ENCODE measurements at regions not wholly inside any gene's neighbourhood (a gene's known extent, or its start where the extent isn't known, plus 50 kb on each side); places are given as distances from the start of the nearest gene placed in this dataset.

DNA sequence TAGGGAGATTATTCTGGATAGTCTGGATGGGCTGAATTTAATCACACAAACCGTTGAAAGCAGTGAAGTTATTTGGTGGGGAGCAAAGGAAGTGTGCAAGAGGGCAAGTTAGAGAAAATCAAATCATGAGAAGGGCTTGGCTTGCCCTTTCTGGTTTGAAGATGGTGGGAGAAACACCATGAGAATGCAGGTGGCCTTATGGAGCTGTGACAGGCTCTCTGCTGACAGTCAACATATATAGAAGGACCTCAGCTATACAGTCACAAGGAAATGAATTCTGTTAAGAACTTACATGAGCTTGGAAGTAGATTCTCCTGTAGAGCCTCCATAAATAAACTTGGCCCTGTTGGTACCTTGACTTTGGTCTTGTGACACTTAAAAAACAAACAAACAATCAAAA, 72.3 kb downstream of the GMNC start:
- H3K9me3 ChIP-seq = no peaks in the 10 kb centered on the region
- H3K36me3 ChIP-seq = no peaks in the 10 kb centered on the region
- DNase-seq = no peak
- no peak overlapping the region for H3K4me3 ChIP-seq
- H3K27me3 ChIP-seq = no peaks in the 10 kb centered on the region; the same call in 1 of the 2 replicates

DNA sequence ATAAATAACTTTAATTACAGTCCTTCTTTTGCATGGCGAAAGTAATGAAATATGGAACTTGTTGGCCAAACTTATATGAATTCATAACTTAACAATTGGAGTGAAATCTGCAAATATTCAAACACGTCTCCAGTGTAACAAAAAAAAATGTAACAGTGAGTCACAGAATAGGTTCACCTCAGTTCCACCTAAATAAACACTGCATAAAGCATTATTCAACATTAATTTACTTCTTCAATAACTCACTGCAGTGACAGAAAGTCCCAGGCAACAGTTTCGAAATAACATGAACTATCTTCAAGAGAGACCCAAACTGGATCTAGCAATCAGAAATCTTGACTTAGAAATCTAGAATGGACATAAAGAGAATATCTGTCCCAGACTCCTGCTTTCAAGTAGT, 75.6 kb downstream of the GMNC start:
- H3K27me3 ChIP-seq = no peaks in the 10 kb centered on the region; the same call in 1 of the 2 replicates
- no peaks in the 10 kb centered on the region for H3K36me3 ChIP-seq
- no peaks in the 10 kb centered on the region for H3K9me3 ChIP-seq
- no peak overlapping the region for H3K4me3 ChIP-seq
- DNase-seq = no peak

DNA sequence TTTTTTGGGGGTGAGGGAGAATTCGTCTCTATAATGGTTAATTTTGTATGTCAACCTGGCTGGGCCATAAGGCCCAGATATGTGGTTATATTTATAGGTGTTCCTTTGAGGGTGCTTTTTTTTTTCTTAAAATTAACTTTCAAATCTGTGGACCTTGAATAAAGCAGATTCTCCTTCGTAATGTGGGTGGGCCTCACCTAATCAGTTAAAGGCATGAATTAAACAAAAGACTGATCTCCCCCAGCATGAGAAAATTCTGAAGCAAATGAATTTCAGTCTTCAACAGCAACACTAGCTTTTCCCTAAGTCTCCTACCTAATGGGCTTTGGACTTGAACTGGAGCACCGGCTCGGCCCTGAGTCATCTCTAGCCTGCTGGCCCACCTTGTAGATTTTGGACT, 77.4 kb downstream of the GMNC start:
- Histone ChIP-seq H3K9me3 (no peaks in the 10 kb centered on the region), H3K4me3 (no peak overlapping the region), H3K27me3 (no peaks in the 10 kb centered on the region), H3K36me3 (no peaks in the 10 kb centered on the region)
- peak; percentile 21 for DNase-seq

DNA sequence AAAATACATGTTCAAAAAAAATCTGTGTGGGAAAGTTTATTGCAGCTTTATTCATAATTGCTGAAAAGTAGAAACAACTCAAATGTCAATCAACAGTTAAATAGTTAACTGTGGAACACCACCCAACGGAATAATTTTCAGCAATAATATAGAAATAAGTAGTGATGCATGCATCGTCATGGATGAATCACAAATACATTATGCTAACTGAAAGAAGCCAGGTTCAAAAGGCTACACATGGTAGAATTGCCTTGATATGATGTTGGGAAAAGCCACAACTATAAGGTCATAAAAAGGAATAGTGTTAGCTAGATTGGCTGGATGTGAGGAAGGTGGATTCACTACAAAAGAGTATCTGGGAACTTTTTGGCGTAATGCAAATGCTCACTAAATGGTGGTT, 82.0 kb downstream of the GMNC start:
- H3K9me3 ChIP-seq = no peaks in the 10 kb centered on the region
- no peak for DNase-seq
- no peak overlapping the region for H3K4me3 ChIP-seq
- H3K27me3 ChIP-seq = no peaks in the 10 kb centered on the region
- H3K36me3 ChIP-seq = no peaks in the 10 kb centered on the region

DNA sequence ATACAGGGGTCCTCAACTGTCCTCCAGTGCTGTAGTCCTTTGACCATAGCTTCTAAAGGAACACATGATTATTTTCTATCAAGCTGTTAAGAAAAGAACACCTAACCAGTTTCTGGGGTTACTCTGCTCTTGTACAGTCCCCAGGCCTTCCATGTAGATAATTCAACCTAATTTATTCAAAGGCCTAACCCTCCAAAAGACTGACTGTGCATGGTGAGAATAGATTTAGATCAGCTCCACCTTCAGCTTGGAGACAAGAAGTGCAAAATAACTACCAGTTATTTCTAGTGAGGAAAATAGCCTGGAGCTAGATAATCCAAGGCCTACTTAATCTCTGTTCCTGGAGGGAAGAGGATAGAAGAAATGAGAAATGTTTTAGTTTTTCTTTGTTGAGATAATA, 87.9 kb downstream of the GMNC start:
- peaks cover 2% of the 10 kb centered on the region; the same call in 1 of the 2 replicates for H3K9me3 ChIP-seq
- DNase-seq = no peak
- H3K36me3 ChIP-seq = no peaks in the 10 kb centered on the region
- no peak overlapping the region for H3K4me3 ChIP-seq
- H3K27me3 ChIP-seq = no peaks in the 10 kb centered on the region

DNA sequence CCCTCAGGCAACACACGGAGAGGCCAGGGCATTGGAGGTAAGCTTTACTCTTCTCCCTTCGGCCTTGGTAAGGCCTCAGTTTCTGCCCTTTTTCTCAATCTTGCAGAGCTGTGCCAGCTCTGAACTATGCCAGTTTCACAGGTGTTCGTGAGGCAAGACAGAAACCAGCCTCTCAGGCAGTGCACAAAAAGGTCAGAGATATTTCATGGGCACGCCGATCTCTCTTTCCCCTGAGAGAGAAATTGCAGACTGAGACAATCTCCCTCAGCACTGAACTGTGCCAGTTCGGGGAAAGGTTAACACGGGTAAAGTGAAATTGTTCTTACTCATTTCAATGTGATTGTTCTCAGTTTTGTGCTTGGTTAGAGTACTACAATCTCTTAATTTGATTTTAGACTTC, 88.5 kb downstream of the GMNC start:
- Histone ChIP-seq H3K9me3 (peaks cover 2% of the 10 kb centered on the region; the same call in 1 of the 2 replicates), H3K36me3 (no peaks in the 10 kb centered on the region), H3K4me3 (no peak overlapping the region), H3K27me3 (no peaks in the 10 kb centered on the region)
- DNase-seq = no peak

DNA sequence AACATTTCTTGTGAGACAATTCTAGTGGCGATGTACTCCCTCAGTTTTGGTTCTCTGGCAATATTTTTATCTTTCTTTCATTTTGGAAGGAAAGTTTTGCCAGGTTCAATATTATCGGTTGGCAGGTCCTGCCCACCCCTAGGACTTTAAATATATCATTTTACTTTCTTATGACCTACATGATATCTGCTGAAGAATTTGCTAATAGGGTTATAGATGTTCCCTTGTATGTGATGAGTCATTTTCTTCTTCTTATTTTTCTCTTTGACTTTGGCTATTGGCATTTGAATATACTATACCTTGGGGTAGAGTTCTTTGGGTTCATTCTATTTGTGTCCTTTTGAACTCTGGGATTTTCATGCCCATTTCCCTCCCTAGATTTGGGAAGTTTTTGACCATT, 89.7 kb downstream of the GMNC start:
- no peaks in the 10 kb centered on the region for H3K36me3 ChIP-seq
- H3K27me3 ChIP-seq = no peaks in the 10 kb centered on the region
- H3K4me3 ChIP-seq = no peak overlapping the region
- peaks cover 2% of the 10 kb centered on the region; the same call in 1 of the 2 replicates for H3K9me3 ChIP-seq
- no peak for DNase-seq

DNA sequence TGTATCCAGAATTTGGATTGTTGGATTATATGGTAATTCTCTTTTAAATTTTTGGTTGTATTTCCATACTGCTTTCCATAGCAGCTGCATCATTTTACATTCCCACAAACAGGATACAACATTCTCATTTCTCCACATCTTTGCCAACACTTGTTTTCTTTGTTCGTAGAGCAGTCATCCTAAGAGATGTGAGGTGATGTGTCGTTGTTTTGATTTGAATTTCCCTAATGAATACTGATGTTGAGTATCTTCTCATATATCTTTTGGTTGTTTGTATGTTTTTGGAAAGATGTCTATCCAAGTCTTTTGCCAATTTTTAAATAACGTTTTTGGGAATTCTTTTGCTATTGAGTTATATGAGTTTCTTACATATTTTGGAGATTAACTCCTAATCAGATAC, 93.6 kb downstream of the GMNC start:
- Histone ChIP-seq H3K36me3 (no peaks in the 10 kb centered on the region), H3K27me3 (no peaks in the 10 kb centered on the region), H3K4me3 (no peak overlapping the region), H3K9me3 (no peaks in the 10 kb centered on the region; the same call in 1 of the 2 replicates)
- DNase-seq = no peak

DNA sequence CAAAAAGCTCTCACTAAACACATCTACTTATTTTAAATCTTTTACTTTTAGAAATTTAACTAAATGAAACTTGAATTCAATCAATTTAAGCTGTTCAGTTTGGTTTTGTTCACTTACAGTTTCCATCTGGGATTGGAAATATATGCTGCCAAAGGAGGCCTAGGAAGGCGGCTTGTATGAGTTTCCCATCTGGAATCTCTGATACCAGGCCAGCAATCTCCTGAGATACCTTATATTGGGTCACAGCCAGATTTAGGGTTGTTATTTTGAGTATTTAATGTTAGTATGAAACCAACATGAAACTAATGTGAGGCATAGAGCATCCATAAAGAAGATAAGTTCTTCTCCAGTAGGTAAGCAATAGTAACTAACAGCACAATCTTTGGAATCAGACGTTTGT, 94.6 kb downstream of the GMNC start:
- Histone ChIP-seq H3K4me3 (no peak overlapping the region), H3K27me3 (no peaks in the 10 kb centered on the region), H3K36me3 (no peaks in the 10 kb centered on the region), H3K9me3 (no peaks in the 10 kb centered on the region; the same call in 1 of the 2 replicates)
- no peak for DNase-seq

DNA sequence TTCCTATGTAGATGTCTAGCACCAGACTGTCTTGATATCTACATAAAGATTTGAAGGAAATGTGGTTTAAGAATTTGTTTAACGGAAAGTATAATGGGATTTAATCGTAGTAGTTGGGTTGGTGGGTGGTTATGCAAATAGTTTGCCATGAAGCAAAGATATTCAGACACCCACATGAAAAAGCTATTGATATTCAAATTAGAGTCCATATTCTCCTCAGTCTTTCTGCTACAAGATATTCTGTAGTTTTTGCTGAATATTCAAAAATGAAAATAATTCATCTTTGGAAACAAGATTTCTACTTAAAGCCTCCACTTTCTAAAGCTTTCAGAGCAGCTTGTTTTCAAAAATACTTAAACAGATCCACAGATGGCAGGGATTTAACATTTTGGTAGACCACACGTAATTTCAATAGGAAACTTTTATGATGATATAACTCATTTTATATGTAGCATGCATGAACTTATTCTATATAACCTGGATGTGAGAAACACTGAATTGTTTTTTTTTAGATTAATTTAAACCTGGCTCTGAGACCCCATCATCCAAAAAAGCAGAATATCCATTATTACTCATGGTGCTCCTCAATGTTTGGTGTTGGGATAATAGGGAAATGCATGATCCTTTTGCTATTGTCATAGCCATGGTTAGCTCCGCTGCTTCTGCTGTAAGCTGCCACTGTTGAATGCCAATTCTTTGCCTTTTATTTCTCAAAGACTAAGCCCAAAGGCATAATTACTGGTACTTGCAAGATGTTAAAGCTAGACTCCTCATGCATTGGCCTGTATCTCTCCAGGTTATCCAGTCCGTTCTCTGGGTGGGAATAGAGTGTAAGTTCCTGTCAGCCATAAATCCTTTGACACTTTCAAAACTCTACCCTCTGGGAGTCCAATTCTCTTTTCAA, 98.0 kb downstream of the GMNC start:
- DNase-seq = no peak
- Histone ChIP-seq H3K27me3 (no peaks in the 10 kb centered on the region), H3K36me3 (no peaks in the 10 kb centered on the region), H3K9me3 (no peaks in the 10 kb centered on the region), H3K4me3 (no peak overlapping the region)

DNA sequence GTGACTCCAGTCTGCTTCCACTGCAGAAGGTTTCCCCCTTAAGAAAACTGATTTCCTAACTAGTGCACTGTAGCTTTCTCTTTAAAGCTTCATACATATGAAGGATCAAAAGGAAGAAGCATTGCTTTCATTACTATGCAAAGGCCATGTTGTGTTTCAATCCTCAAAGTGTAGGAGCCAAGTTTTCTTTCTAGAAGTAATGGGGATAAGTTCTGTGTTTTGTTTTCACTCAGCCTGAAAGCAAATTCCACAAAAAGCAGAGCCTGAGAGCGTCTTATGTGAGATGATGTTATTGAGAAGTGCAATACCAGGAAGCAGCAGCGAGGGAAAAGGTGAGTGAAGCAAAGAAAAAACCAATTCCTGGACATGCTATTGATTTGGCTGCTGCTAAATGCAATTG, 99.7 kb downstream of the GMNC start:
- Histone ChIP-seq H3K36me3 (no peaks in the 10 kb centered on the region), H3K4me3 (no peak overlapping the region), H3K27me3 (no peaks in the 10 kb centered on the region), H3K9me3 (no peaks in the 10 kb centered on the region)
- DNase-seq = no peak

DNA sequence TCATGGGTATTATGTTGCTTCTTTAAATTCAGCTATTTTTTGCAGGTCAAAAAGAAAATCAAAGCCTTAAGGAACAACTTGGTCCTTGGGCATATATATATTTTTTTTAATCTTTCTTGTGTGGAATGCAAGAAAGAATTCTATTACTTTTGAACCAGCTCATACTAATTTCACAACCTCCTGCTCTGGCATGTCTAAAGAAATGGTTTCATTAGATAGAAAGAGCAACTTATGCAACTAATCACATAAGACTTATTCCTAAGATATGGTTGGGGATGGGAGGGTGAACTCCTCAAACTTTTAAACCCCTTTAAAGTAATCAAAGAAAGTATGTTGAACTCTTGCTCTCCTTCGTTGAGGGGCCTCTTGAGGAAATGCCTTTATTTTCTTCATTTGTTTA, 114.9 kb downstream of the GMNC start:
- no peaks in the 10 kb centered on the region for H3K27me3 ChIP-seq
- H3K9me3 ChIP-seq = no peaks in the 10 kb centered on the region
- no peaks in the 10 kb centered on the region for H3K36me3 ChIP-seq
- DNase-seq = no peak
- H3K4me3 ChIP-seq = no peak overlapping the region

DNA sequence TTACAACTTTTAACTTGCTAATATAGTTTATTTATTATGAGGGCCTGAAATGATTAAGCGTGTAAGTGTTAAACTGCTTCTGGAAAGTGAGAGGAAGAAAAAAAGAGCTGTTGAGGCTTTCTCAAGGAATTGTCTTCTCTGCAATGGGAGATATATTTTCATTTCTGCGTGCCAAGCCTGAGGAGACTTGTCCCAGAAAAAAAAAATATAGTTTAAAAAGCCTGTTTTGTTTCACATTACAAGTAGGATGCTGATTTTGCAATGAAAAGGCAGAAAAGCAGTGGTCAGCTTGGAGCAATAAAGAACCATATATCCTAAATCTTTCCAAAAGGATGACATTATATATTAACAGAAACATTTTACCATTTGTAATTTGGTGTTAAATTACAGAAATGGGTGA, 115.5 kb downstream of the GMNC start:
- Histone ChIP-seq H3K27me3 (no peaks in the 10 kb centered on the region), H3K4me3 (no peak overlapping the region), H3K36me3 (no peaks in the 10 kb centered on the region), H3K9me3 (no peaks in the 10 kb centered on the region)
- DNase-seq = no peak

DNA sequence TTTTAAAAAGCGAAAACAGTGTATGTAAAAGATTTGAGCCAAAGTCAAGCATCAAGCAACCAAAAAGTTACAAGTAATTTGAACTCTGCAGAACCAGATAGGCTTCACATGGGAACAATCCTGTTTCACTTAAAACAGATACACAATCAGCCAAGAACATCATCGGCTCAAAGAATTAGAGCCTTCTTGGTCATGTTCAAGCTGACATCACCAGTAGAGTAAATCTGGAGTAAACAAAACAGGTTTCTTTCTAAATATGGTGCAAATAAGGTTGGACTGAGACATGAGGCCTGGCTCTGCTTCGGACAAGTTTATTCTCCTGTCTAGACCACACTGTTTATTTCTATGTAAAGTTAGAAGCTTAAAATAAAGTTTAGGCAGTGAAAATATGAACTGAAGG, 116.0 kb downstream of the GMNC start:
- H3K9me3 ChIP-seq = no peaks in the 10 kb centered on the region
- no peaks in the 10 kb centered on the region for H3K36me3 ChIP-seq
- no peaks in the 10 kb centered on the region; the same call in 1 of the 2 replicates for H3K27me3 ChIP-seq
- DNase-seq = no peak
- H3K4me3 ChIP-seq = no peak overlapping the region

DNA sequence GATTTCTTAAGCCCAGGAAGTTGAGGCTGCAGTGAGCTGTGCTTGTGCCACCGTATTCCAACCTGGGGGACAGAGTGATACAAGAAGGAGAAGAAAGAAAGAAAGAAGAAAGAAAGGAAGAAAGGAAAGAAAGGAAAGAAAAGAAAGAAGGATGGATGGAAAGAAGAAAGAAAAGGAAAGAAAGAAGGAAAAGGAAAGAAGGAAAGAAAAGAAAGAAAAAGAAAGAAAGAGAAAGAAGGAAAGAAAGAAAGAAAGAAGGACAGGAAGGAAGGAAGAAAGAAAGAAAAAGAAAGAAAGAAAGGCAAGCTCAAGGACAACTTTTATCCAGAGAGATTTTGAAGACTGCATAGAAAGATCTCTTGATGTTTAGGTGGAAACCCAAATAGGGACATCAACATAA, 120.7 kb downstream of the GMNC start:
- no peaks in the 10 kb centered on the region for H3K36me3 ChIP-seq
- no peaks in the 10 kb centered on the region; the same call in 1 of the 2 replicates for H3K27me3 ChIP-seq
- DNase-seq = no peak
- H3K4me3 ChIP-seq = no peak overlapping the region
- H3K9me3 ChIP-seq = no peaks in the 10 kb centered on the region

DNA sequence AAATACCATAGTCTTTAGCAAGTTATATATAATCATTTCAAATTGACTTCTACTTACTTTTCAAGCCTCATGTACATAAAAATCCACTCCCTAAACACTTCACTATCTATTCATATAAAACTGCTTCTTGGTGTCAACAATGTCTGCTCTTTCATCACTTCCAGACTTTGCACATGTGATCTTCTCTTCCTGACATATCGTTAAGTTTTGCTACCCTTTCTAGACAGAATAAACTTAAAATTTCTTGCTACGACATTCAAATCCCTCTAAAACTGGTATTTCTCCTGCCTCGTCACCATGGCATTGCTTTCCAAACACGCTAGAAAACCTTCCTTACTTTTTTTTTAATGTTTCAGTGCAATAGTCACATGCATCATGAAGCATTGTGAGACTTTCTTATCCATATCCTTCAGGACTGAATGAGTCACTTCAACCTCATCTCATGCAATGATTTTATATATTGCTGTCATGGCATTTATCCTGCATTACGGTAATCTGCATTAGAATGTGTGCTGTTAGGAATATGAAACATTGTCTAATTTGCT, 122.8 kb downstream of the GMNC start:
- Histone ChIP-seq H3K9me3 (no peaks in the 10 kb centered on the region), H3K36me3 (no peaks in the 10 kb centered on the region), H3K27me3 (no peaks in the 10 kb centered on the region; the same call in 1 of the 2 replicates), H3K4me3 (no peak overlapping the region)
- DNase-seq = no peak

DNA sequence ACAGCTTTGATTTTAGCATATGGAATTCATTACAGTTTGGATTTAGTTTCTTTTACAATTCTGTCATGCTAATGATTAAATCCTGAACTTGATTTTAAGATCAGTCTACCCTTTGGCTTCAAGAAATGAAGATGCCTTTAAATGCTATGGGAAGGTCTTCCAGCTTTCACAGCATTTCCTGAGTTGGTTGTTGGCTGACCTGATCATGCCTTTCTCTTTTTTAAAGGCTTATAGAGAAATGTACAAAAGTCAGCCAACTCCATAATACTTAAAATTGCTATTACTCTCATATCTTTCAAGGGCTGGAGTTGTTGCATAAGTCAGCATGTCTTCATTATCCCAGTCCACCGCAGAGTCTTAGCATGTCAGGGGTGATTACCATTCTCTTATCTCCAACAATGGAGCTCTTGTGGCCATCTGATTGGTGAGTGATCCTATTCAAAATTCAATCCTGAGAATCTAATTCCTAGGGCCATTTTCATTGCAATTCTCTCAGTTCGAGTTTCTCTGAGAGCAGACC, 123.8 kb downstream of the GMNC start:
- Histone ChIP-seq H3K4me3 (no peak overlapping the region), H3K9me3 (no peaks in the 10 kb centered on the region), H3K27me3 (peaks cover 2% of the 10 kb centered on the region; the same call in 1 of the 2 replicates), H3K36me3 (no peaks in the 10 kb centered on the region)
- DNase-seq = no peak

DNA sequence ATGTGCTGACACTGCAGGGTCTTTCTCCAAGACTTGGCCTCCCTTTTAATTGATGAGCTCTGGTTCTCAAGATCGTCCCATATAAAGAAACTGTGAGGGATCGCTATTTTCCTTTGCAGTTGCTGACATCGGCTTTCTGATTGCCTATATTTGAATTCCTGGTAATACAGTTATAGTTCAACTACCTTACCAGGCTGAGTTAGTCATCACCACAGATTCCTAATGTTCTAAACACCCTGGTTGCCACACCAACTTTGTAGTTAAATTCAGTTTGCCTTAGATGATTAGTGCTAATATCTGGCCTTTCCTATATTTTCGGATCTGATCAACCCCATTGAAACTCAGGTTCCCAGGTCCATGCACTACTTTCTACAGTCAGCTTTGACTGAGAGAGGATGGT, 125.0 kb downstream of the GMNC start:
- no peak for DNase-seq
- H3K27me3 ChIP-seq = peaks cover 2% of the 10 kb centered on the region; the same call in 1 of the 2 replicates

More for the DNA sequence above, 125.0 kb downstream of the GMNC start:
- Histone ChIP-seq H3K36me3 (no peaks in the 10 kb centered on the region), H3K9me3 (no peaks in the 10 kb centered on the region), H3K4me3 (no peak overlapping the region)
